ENCODE measurements at regions not wholly inside any gene's neighbourhood (a gene's known extent, or its start where the extent isn't known, plus 50 kb on each side); places are given as distances from the start of the nearest gene placed in this dataset.

GRCh38 chr10:108817584-108817983 lies 1105.7 kb downstream of the XPNPEP1 start:
- DNase-seq: no peak

GRCh38 chr10:108817135-108817534 lies 1106.2 kb downstream of the XPNPEP1 start:
- no peak for DNase-seq

- no peak for DNase-seq
Observed at GRCh38 chr10:108812906-108813305, 1110.4 kb downstream of the XPNPEP1 start.

GRCh38 chr10:108812296-108812695 lies 1111.0 kb downstream of the XPNPEP1 start:
- no peak for DNase-seq

GRCh38 chr10:108808228-108808627 lies 1115.1 kb downstream of the XPNPEP1 start:
- no peak for DNase-seq

GRCh38 chr10:108801775-108802517 lies 1121.4 kb downstream of the XPNPEP1 start:
- DNase-seq: no peak

- DNase-seq: no peak
Observed at GRCh38 chr10:108801220-108801619, 1122.1 kb downstream of the XPNPEP1 start.

GRCh38 chr10:108797573-108797972 lies 1125.7 kb downstream of the XPNPEP1 start:
- DNase-seq: no peak

- no peak for DNase-seq
Observed at GRCh38 chr10:108791794-108792474, 1131.4 kb downstream of the XPNPEP1 start.

GRCh38 chr10:108791030-108791429 lies 1132.3 kb downstream of the XPNPEP1 start:
- no peak for DNase-seq

GRCh38 chr10:108789919-108790318 lies 1133.4 kb downstream of the XPNPEP1 start:
- DNase-seq: no peak

GRCh38 chr10:108789336-108789735 lies 1134.0 kb downstream of the XPNPEP1 start:
- DNase-seq: no peak

GRCh38 chr10:108788891-108789290 lies 1134.4 kb downstream of the XPNPEP1 start:
- DNase-seq: no peak

- no peak for DNase-seq
Observed at GRCh38 chr10:108787932-108788331, 1135.4 kb downstream of the XPNPEP1 start.

GRCh38 chr10:108785011-108785410 lies 1138.3 kb downstream of the XPNPEP1 start:
- DNase-seq: no peak

- DNase-seq: no peak
Observed at GRCh38 chr10:108784534-108784933, 1138.8 kb downstream of the XPNPEP1 start.

GRCh38 chr10:108783897-108784296 lies 1139.4 kb downstream of the XPNPEP1 start:
- DNase-seq: peak in 1 of 2 experiments; percentile 50

GRCh38 chr10:108782411-108782810 lies 1140.9 kb downstream of the XPNPEP1 start:
- no peak for DNase-seq

- DNase-seq: no peak
Observed at GRCh38 chr10:108779501-108779900, 1143.8 kb downstream of the XPNPEP1 start.

- no peak for DNase-seq
Observed at GRCh38 chr10:108775911-108776475, 1147.3 kb downstream of the XPNPEP1 start.

- DNase-seq: no peak
Observed at GRCh38 chr10:108771106-108771505, 1152.2 kb downstream of the XPNPEP1 start.

- DNase-seq: no peak
Observed at GRCh38 chr10:108765794-108766193, 1157.5 kb downstream of the XPNPEP1 start.

GRCh38 chr10:108757946-108758345 lies 1165.4 kb downstream of the XPNPEP1 start:
- DNase-seq: no peak

- no peak for DNase-seq
Observed at GRCh38 chr10:108755646-108756045, 1167.7 kb downstream of the XPNPEP1 start.
